Activated T-helper 1 cell treated with Interleukin-2 at 50 U/mL for 16 hours (primary cell): ENCODE measurements at regions not wholly inside any gene's neighbourhood (a gene's known extent, or its start where the extent isn't known, plus 50 kb on each side); places are given as distances from the start of the nearest gene placed in this dataset.
"Not testable (repeated sequence)": the region's sequence is repeated elsewhere in the genome, so short reads cannot be mapped to it uniquely, and the experiment has no call there.

Experiments
- DNase-seq: peaks from one replicate; pipeline ENCODE4 v3.0.0-alpha.2; 2020; ENCODE audit warnings: low read depth

GRCh38 chr11:135011313-135011712, 599.3 kb upstream of the B3GAT1 start:
- DNase-seq, result not testable (repeated sequence)

DNA sequence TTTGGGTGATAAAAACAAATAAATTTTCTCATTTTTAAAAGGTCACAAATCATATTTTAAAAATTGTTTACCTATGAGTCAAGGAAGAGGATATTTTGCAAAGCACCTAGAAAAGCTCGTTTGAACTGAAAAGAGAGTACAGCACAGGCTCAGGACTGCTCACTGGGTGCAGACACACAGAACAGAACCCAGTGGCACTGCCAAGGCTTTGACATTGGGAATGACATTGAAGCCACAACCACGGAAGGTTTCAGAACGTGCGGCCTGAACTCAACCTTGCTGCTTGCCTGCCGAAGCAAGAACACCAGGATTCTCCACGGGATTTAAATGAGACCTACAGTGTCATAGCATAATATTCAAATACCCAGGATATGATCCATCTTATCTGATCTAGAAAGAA, 597.1 kb upstream of the B3GAT1 start:
- no peak for DNase-seq

DNA sequence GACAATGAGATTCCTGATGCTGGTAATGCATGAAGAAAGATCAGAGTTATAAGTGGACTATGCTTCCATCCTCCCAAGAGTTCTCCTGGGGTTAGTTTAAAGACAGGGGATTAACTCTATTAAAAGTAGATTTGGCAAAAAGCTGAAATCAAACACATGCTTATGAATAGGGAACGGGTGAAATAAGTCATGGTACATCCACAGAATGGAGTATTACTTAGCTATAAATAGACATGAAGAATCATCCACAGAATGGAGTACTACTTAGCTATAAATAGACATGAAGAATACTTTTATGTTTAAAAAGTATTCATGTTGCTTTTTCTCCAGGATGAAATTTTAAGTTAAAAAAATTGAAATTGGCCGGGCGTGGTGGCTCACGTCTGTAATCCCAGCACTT, 596.4 kb upstream of the B3GAT1 start:
- DNase-seq, result no peak

DNA sequence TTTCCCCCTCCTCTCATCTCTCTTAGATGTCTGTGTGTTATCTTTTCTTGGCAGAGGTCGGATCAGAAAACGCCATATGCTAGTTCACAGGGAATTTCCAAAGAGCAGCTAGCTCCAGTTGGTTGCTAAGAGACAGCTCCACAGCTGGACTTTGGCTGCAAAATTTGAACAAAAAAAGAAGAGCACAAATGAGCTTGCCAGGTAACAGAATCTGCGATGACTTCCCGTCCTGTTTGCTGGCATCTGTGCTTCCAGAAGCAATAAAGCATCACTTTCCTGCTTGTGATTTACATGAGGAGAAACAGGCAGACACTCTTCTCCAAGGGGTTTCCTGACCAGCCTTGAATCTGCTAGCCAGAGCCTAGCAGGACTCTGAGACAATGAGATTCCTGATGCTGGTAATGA, 596.0 kb upstream of the B3GAT1 start:
- DNase-seq, result no peak

DNA sequence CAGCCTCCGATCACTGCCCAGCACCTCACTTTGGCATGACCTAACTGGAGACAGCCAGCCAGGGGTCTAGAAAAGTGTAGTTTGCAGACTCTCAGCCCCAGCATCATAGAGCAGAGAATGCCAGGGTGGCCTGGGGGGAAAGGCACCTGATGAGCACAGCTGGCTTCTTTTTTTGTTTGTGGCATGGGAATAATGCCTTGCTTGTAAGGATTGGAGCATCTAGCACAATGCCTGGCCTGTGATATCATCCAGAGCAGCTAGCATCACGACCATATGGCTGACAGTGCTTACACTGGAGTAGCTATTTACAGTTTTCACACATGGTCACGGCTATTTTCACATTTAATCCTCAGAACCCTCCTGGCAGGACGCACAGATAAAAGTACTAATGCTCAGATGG, 594.8 kb upstream of the B3GAT1 start:
- no peak for DNase-seq

DNA sequence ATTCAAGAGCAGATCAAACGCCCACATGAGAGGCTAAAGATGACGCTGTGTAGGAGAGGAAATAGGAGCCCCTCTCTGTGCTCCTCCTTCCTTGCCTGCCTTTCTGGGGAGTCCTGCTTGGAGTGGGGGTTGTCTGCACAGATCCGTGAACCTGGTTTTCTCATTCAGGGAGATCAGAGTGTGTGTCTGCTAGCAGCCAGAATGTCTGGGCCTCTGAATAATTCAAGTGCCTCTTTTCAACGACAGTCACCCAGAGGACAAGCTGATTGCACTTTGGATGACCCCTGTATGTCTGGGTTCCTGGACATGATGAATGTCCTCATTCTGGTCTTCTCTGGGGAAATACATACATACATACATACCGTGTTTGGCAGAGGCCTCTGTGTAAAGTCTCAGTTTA, 592.5 kb upstream of the B3GAT1 start:
- no peak for DNase-seq

DNA sequence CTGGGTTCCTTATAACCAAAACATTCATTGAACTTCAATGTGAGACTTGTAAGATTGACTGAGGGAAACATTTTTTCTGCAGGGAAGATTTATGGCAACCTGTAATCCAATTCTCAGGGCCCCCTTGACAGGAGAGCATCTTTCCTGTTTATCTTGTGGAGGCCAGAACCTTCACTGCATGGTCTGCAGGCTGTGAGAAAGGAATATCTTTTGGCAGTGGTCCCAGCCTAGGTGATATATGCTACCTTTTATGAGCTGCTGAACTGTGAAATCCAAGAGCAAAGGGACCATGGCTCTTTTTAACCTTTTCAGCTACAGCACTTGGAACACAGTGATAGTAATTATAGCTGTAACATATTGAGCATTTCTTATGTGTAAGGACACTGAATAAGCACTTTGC, 590.2 kb upstream of the B3GAT1 start:
- no peak for DNase-seq

- DNase-seq, result no peak
These were observed 589.5 kb upstream of the B3GAT1 start for GRCh38 chr11:135001581-135001980.

- not testable (repeated sequence) for DNase-seq
These were observed 589.0 kb upstream of the B3GAT1 start for GRCh38 chr11:135001065-135001464.

- DNase-seq, result no peak
These were observed 587.5 kb upstream of the B3GAT1 start for GRCh38 chr11:134999590-134999989.

DNA sequence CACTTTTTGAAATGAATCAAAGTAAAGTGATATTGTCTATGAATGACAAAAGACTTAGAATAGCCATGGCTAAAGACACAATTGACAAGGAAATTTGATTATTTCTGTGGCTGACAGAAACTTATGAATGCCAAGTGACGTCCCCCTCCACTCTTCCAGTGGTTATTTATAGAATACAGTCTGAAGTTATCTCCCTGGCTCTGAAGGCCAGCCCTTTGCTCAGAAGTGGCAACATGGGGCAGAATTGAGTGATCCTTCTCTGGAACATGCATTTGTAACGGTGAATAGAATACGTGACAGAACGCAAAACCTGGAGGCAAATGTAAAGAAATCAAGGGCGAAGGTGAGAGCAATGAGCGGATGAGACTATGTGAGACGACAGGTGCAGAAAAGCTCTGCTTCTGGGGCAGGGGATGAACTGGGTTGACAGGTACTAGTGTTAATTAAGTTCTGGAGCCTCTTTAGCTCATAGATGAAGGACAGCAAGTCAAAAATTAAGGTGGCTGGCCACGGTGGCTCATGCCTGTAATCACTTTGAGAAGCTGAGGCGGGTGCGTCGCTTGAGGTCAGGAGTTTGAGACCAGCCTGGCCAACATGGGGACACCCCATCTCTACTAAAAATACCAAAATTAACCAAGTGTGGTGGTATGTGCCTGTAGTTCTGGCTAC, 585.7 kb upstream of the B3GAT1 start:
- no peak for DNase-seq

DNA sequence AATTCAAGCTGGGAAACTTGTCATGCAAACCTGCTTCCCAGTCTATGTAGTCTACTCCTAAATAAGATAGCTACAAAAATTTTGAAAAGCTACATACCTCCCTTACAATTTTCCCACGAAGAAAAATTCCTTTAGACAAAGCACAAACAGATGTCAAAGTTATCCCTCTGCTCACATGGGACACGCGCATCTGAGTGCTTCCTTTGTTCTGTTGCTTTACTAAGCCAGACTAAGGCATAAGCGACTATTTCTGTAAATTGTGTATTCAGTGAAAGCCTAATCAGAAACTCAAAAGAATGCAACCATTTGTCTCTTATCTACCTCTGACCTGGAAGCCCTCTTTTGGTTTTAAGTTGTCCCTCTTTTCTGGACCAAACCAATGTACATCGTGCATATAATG, 583.7 kb upstream of the B3GAT1 start:
- no peak for DNase-seq

DNA sequence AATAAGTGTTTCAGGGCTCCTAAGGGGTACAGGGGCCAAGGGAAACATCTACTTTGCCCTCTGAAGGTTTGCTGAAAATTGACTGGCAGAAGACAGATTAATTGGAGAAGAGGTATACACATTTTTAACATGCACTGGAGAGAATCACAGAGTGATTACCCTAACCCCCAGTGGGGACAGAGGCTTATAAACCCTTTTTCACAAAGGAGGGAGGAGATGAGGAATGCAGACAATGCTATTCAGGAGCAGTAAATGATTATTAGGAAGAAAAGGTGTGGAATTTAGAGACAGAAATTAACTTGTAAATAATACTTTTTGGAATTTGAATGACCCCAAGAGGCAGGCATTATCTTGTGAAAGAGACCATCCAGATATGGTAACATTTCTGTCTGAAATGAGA, 582.4 kb upstream of the B3GAT1 start:
- no peak for DNase-seq

DNA sequence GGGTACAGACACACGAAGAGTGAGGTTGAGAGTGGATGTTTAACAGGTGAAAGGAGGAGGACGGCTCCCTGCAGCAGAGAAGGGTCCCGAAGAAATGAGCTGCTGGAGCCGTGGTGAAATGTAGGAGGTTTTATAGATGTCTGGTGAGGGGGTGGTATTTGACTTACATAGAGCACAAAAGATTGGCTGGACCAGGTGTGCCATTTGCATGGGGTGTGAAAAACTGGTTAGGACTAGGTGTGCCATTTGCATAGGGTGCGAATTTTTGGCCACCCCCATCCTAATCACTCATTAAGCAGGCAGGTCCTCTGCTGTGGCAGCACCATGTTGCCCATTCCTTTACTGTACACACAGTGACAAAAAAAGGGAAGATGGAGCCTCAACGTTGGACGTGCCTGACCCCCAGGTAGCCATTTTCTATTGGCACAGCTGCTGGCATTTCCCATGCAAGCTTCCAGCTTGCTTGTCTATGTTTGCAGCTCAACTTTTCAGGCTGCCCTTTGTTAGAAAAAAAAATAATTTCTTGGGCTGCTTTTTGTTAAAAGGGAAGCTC, 581.7 kb upstream of the B3GAT1 start:
- no peak for DNase-seq

GRCh38 chr11:134992981-134993380, 580.9 kb upstream of the B3GAT1 start:
- no peak for DNase-seq

DNA sequence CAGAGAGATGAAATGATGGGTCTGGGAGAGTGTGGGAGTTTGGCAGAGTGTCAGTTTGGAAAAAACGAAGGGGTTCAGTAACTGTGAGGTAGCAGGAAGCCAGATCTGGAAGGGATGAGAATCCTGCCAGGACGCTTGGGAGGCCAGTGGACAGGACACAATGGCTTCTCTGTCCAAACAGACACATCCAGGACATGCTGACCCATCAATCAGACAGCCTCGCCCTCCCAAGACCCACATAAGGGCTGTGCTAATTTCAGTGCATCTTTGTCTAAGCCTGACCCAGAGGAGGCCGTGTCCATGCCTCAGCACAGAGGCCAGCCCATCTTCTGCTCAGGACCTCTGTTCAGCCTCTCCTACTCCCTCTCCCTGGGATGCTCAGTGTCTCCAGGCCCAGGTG, 576.5 kb upstream of the B3GAT1 start:
- DNase-seq, result no peak

- no peak for DNase-seq
These were observed 575.8 kb upstream of the B3GAT1 start for GRCh38 chr11:134987822-134988221.

- no peak for DNase-seq
These were observed 575.3 kb upstream of the B3GAT1 start for GRCh38 chr11:134987223-134987768.

GRCh38 chr11:134984421-134984820, 572.4 kb upstream of the B3GAT1 start:
- no peak for DNase-seq

DNA sequence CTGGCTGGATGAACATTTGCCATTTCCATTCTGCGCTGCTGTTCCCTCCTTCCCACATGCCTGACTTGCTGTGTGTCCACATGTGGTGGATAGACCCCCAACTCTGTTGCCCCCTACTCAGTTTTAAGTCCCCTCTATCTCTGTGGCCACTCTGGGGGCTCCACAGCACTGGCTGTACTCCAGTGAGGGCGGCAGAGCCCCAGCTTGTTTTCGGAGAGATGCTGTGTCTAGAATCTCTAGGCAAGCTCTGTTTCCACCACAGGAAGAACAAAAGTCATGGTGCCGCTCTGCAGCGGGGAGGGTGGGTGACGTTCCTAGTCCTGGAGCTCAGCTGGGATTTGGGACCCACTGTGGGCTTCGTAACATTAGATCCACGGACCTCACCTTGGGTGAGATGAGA, 570.4 kb upstream of the B3GAT1 start:
- DNase-seq, result not testable (repeated sequence)

DNA sequence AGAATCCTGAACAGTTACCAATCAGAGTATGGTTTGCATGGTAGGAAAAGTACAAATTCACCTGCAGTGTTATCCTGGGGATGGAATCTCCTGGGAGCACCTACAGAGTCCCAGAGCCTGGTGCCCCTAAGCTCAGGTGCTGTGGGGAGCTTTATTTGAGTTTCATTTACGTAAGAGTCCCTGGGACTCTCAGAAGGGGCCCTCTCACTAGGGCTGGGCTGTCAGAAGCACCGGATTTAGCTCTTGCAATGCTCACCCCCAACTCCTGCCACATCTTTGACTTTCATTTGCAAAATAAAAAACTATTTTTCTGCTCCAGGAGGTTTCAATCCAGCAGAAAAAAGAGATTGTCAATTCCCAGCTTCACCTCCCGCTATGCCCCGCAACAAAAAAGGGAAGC, 569.8 kb upstream of the B3GAT1 start:
- DNase-seq, result no peak

GRCh38 chr11:134980819-134981710, 569.0 kb upstream of the B3GAT1 start:
- no peak for DNase-seq

GRCh38 chr11:134979089-134979457, 567.0 kb upstream of the B3GAT1 start:
- not testable (repeated sequence) for DNase-seq
